Upper lobe of right lung (tissue), 1 donor: ENCODE measurements at regions not wholly inside any gene's neighbourhood (a gene's known extent, or its start where the extent isn't known, plus 50 kb on each side); places are given as distances from the start of the nearest gene placed in this dataset.

ENCODE experiments used
- ATAC-seq: fragments of 200-7000 bp; cut with Tn5 transposase; one replicate; pipeline ENCODE4 v1.9.1; 2020; ENCODE audit warnings: mild to moderate bottlenecking, moderate library complexity
- DNase-seq: peaks from one replicate; pipeline ENCODE4 v3.0.0-alpha.2; 2020
- H3K27ac ChIP-seq: fragments of 200-600 bp; one replicate; pipeline ENCODE4 v1.8.0; 2022
- H3K27me3 ChIP-seq: fragments of 200-600 bp; one replicate; pipeline ENCODE4 v1.8.0; 2022; ENCODE audit warnings: mild to moderate bottlenecking
- H3K36me3 ChIP-seq: fragments of 200-600 bp; one replicate; pipeline ENCODE4 v1.8.0; 2022
- H3K4me1 ChIP-seq: fragments of 200-600 bp; one replicate; pipeline ENCODE4 v1.8.0; 2022
- H3K4me3 ChIP-seq: fragments of 200-600 bp; one replicate; pipeline ENCODE4 v1.8.0; 2022; ENCODE audit warnings: mild to moderate bottlenecking
- H3K9me3 ChIP-seq: fragments of 200-600 bp; one replicate; pipeline ENCODE4 v1.8.0; 2022
- CTCF ChIP-seq: fragments of 200-600 bp; IDR thresholded peaks from one replicate; pipeline ENCODE4 v1.8.0; 2022; ENCODE audit warnings: antibody characterized with exemption
- intact Hi-C: fragments of 100-400 bp; cut with DNase I; formaldehyde crosslinking; loops from one replicate; pipeline ENCODE4 v1.11.0; 2022
- donor health status: DM: no; HTN: yes; CAD: no; lungs with severe emphysema.

GRCh38 chr10:76721891-76722505, 915.6 kb downstream of the KCNMA1 start:
- intact Hi-C loops, result no loop called here
- Histone ChIP-seq H3K4me3 (no peak overlapping the region), H3K4me1 (no peaks in the 10 kb centered on the region), H3K27me3 (no peaks in the 10 kb centered on the region), H3K36me3 (no peaks in the 10 kb centered on the region), H3K27ac (no peak overlapping the region), H3K9me3 (no peaks in the 10 kb centered on the region)
- DNase-seq, result no peak
- TF ChIP-seq CTCF, result no peak
- no peak for ATAC-seq

GRCh38 chr10:76719006-76719405, 918.6 kb downstream of the KCNMA1 start:
- TF ChIP-seq CTCF, result no peak
- Histone ChIP-seq H3K27ac (no peak overlapping the region), H3K4me3 (no peak overlapping the region), H3K27me3 (no peaks in the 10 kb centered on the region), H3K9me3 (no peaks in the 10 kb centered on the region), H3K36me3 (no peaks in the 10 kb centered on the region), H3K4me1 (no peaks in the 10 kb centered on the region)
- ATAC-seq (no peak), DNase-seq (no peak)
- intact Hi-C loops, result no loop called here

GRCh38 chr10:76717141-76717540, 920.5 kb downstream of the KCNMA1 start:
- intact Hi-C loops, result no loop called here
- no peaks in the 10 kb centered on the region for H3K27me3 ChIP-seq
- no peak for TF ChIP-seq CTCF
- DNase-seq (no peak), ATAC-seq (no peak)
- no peaks in the 10 kb centered on the region for H3K36me3 ChIP-seq
- no peak overlapping the region for H3K4me3 ChIP-seq
- H3K4me1 ChIP-seq, result no peaks in the 10 kb centered on the region
- no peak overlapping the region for H3K27ac ChIP-seq
- no peaks in the 10 kb centered on the region for H3K9me3 ChIP-seq

GRCh38 chr10:76711222-76711997, 926.2 kb downstream of the KCNMA1 start:
- ATAC-seq (no peak), DNase-seq (no peak)
- H3K27me3 ChIP-seq, result no peaks in the 10 kb centered on the region
- H3K4me3 ChIP-seq, result no peak overlapping the region
- no peak for TF ChIP-seq CTCF
- intact Hi-C loops, result no loop called here
- no peaks in the 10 kb centered on the region for H3K9me3 ChIP-seq
- H3K36me3 ChIP-seq, result no peaks in the 10 kb centered on the region
- no peak overlapping the region for H3K27ac ChIP-seq
- no peaks in the 10 kb centered on the region for H3K4me1 ChIP-seq

- H3K4me1 ChIP-seq, result no peaks in the 10 kb centered on the region
- H3K9me3 ChIP-seq, result no peaks in the 10 kb centered on the region
- H3K27me3 ChIP-seq, result no peaks in the 10 kb centered on the region
- DNase-seq, result no peak
- no peak for ATAC-seq
- no peak overlapping the region for H3K4me3 ChIP-seq
- intact Hi-C loops, result no loop called here
- no peak overlapping the region for H3K27ac ChIP-seq
- no peaks in the 10 kb centered on the region for H3K36me3 ChIP-seq
- no peak for TF ChIP-seq CTCF
These were observed 937.4 kb downstream of the KCNMA1 start for GRCh38 chr10:76700241-76700640.
